Heart right ventricle (tissue), 16 donors: ENCODE measurements at regions not wholly inside any gene's neighbourhood (a gene's known extent, or its start where the extent isn't known, plus 50 kb on each side); places are given as distances from the start of the nearest gene placed in this dataset.

Source experiments
- ATAC-seq, 8 donors: fragments of 200-7000 bp; cut with Tn5 transposase; one replicate each; pipeline ENCODE4 v1.9.1; 2020; ENCODE audit warnings: mild to moderate bottlenecking in 8 of 8, moderate library complexity in 8 of 8, moderate number of reproducible peaks in 1 of 8
- DNase-seq, 2 donors: peaks; one replicate each; pipeline ENCODE4 v3.0.0-alpha.2; 2020
- H3K27ac ChIP-seq, 10 donors: fragments of 200-600 bp; sonication (generic) in 2 of 10; one replicate each; pipeline versions ENCODE4 v1.5.0 to v1.8.0; 2020 to 2022; ENCODE audit warnings: mild to moderate bottlenecking in 3 of 10
- H3K27me3 ChIP-seq, 7 donors: fragments of 200-600 bp; one replicate each; pipeline ENCODE4 v1.8.0; 2021 to 2022; ENCODE audit warnings: mild to moderate bottlenecking in 2 of 7
- H3K36me3 ChIP-seq, 9 donors: fragments of 200-600 bp; sonication (generic) in 1 of 9; one replicate each; pipeline versions ENCODE4 v1.5.0 to v1.8.0; 2020 to 2022; ENCODE audit warnings: mild to moderate bottlenecking in 2 of 9
- H3K4me1 ChIP-seq, 9 donors: fragments of 200-600 bp; sonication (generic) in 1 of 9; one replicate each; pipeline versions ENCODE4 v1.5.0 to v1.8.0; 2020 to 2022; ENCODE audit warnings: mild to moderate bottlenecking in 4 of 9
- H3K4me3 ChIP-seq, 10 donors: fragments of 200-600 bp; sonication (generic) in 2 of 10; one replicate each; pipeline versions ENCODE4 v1.5.0 to v1.8.0; 2020 to 2022; ENCODE audit warnings: mild to moderate bottlenecking in 7 of 10, moderate library complexity in 2 of 10
- H3K9me3 ChIP-seq, 11 donors: fragments of 200-600 bp in 10 of 11; sonication (generic) in 2 of 11; one replicate each; pipeline versions ENCODE4 v1.5.0 to v1.8.0; 2013 to 2022; ENCODE audit warnings: mild to moderate bottlenecking in 2 of 11, control low read depth in 1 of 11, moderate library complexity in 1 of 11
- CTCF ChIP-seq, 9 donors: fragments of 200-600 bp; sonication (generic) in 2 of 9; IDR thresholded peaks; one replicate each; pipeline versions ENCODE4 v1.5.0 to v1.8.0; 2021 to 2022; ENCODE audit warnings: antibody characterized with exemption in 9 of 9, mild to moderate bottlenecking in 5 of 9, moderate library complexity in 1 of 9
- WGBS, 2 donors: extraction: QIAGEN DNeasy Blood & Tissue Kit; methylation state at CpG; one replicate each; pipeline ENCODE4 v1.1.7; 2013; ENCODE audit warnings: inconsistent platforms in 1 of 2; 5-methylcytosine and 5-hydroxymethylcytosine counted together
- intact Hi-C, 10 donors: fragments of 100-400 bp; cut with DNase I; formaldehyde crosslinking; loops; one replicate each; pipeline versions ENCODE4 v1.11.1 to v1.14.2; 2022
- donor health status: Arrhythmogenic right ventricular cardiomyopathy.
- donor health status: ischemic (EF 13 %, LVEDD 7.1; RV severe dilation, severe dysfunction).
- donor health status: healthy with polysubstance abuse.
- donor health status: DM: no; HTN: yes; CAD: no.
- donor health status: DM: no; HTN: no; CAD: no.
- donor health status: ischemic (EF 25% LVEDD 6.9; RV normal size, moderate dysfunction).
- donor health status: ischemic (EF 25% LVEDD 5.7; RV mildly dilated, moderate dysfunction).
- donor health status: healthy.
- donor health status: DM: yes; HTN: yes; CAD: no.
- donor health status: Ischemic cardiomyopathy.
- donor health status: ischemic (EF 35%, LVEDD 5.7; RV mildly dilated, moderate dysfunction).
- donor health status: nonischemic (EF 11% LVEDD 7.7; RV severe dilation, severe dysfunction).
- donor health status: DM: yes; HTN: yes; CAD: no.
- donor health status: PGD.
- donor health status: ischemic (EF 29% LVEDD 5.4; RV normal size, mild dysfunction).
- donor health status: nonischemic (EF 23%, LVEDD 6.1; RV moderate dilation, normal function).

GRCh38 chr3:147046916-147047315 is 359.4 kb downstream of the ZIC4 start:
- Histone ChIP-seq H3K36me3 (no peaks in the 10 kb centered on the region), H3K9me3 (peaks cover 0 to 1% (median 0%) of the 10 kb centered on the region in 11 donors), H3K27me3 (no peaks in the 10 kb centered on the region), H3K4me1 (no peaks in the 10 kb centered on the region), H3K27ac (no peak overlapping the region), H3K4me3 (no peak overlapping the region)
- intact Hi-C loops = loop anchor here in 1 of 10 donors (10.0 kb wide), 1 partner anchor 62 kb away; no protein-coding TSS in a partner anchor
- no peak for DNase-seq
- ATAC-seq = no peak
- 92 to 98% methylated on average over 1 of the region's 1 CpG for whole genome bisulfite sequencing, 2 donors
- TF ChIP-seq CTCF (IDR thresholded peaks at IDR 0.05) = no peak

- Histone ChIP-seq H3K27ac (no peak overlapping the region), H3K4me1 (no peaks in the 10 kb centered on the region), H3K27me3 (no peaks in the 10 kb centered on the region), H3K4me3 (no peak overlapping the region), H3K9me3 (peaks cover 0 to 24% (median 6%) of the 10 kb centered on the region in 11 donors), H3K36me3 (no peaks in the 10 kb centered on the region)
- ATAC-seq = no peak
- intact Hi-C loops = no loop called here
- TF ChIP-seq CTCF (IDR thresholded peaks at IDR 0.05) = no peak
- DNase-seq = no peak
- WGBS, 2 donors = 64 to 73% methylated on average over 1 of the region's 1 CpG
Observed at GRCh38 chr3:147038481-147038880, 367.9 kb downstream of the ZIC4 start.

- DNase-seq (no peak), ATAC-seq (no peak)
- TF ChIP-seq CTCF (IDR thresholded peaks at IDR 0.05) = no peak
- Histone ChIP-seq H3K27me3 (no peaks in the 10 kb centered on the region), H3K27ac (no peak overlapping the region), H3K4me3 (no peak overlapping the region), H3K4me1 (no peaks in the 10 kb centered on the region), H3K36me3 (no peaks in the 10 kb centered on the region), H3K9me3 (peaks cover 0 to 26% (median 6%) of the 10 kb centered on the region in 11 donors)
- 80 to 85% methylated on average over 3 of the region's 3 CpGs for WGBS, 2 donors
- intact Hi-C loops = no loop called here
Observed at GRCh38 chr3:147034359-147034758, 372.0 kb downstream of the ZIC4 start.

- ATAC-seq = no peak
- Histone ChIP-seq H3K4me1 (no peaks in the 10 kb centered on the region), H3K9me3 (peaks cover 0 to 19% (median 3%) of the 10 kb centered on the region in 11 donors), H3K4me3 (no peak overlapping the region), H3K27me3 (no peaks in the 10 kb centered on the region), H3K36me3 (no peaks in the 10 kb centered on the region), H3K27ac (no peak overlapping the region)
- DNase-seq = no peak
- no peak for TF ChIP-seq CTCF (IDR thresholded peaks at IDR 0.05)
- intact Hi-C loops = no loop called here
- 62 to 78% methylated on average over 2 of the region's 2 CpGs for WGBS, 2 donors
Observed at GRCh38 chr3:147030274-147030673, 376.1 kb downstream of the ZIC4 start.
